ENCODE measurements at regions not wholly inside any gene's neighbourhood (a gene's known extent, or its start where the extent isn't known, plus 50 kb on each side); places are given as distances from the start of the nearest gene placed in this dataset.

GRCh38 chr4:28883211-28883610, 1837.0 kb upstream of the PCDH7 start:
- Histone ChIP-seq H3K9ac (ENCODE audit: low read length) (no peak overlapping the region), H3K4me3 (ENCODE audit: low read depth in 1 of 2, low read length in 2 of 2) (no peak overlapping the region), H3K27me3 (ENCODE audit: control insufficient read depth in 1 of 2, insufficient read depth in 2 of 2, low read length in 2 of 2) (no peaks in the 10 kb centered on the region), H3K4me1 (ENCODE audit: insufficient read depth, low read length) (no peaks in the 10 kb centered on the region), H3K27ac (ENCODE audit: low read depth, low read length) (no peak overlapping the region), H3K36me3 (ENCODE audit: insufficient read depth, low read length) (no peaks in the 10 kb centered on the region), H3K9me3 (ENCODE audit: low read length) (no peaks in the 10 kb centered on the region)

DNA sequence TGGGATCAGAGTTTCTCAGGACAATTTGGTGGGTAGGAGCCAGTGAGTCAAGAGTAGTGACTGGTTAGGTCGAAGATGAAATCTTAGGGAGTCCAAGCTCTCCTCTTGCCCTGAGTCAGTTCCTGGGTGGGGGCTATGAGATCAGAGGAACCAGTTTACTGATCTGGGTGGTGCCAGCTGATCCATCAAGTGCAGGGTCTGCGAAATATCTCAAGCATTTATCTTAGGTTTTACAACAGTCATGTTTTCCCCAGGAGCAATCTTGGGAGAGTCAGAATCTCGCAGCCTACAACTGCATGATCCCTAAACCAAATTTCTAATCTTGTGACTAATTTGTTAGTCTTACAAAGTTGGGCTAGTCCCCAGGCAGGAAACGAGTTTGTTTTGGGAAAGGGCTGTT, 1833.2 kb upstream of the PCDH7 start:
- Histone ChIP-seq H3K4me1 (ENCODE audit: insufficient read depth, low read length) (no peaks in the 10 kb centered on the region), H3K27me3 (ENCODE audit: control insufficient read depth in 1 of 2, insufficient read depth in 2 of 2, low read length in 2 of 2) (no peaks in the 10 kb centered on the region), H3K9ac (ENCODE audit: low read length) (no peak overlapping the region), H3K27ac (ENCODE audit: low read depth, low read length) (no peak overlapping the region), H3K9me3 (ENCODE audit: low read length) (no peaks in the 10 kb centered on the region), H3K36me3 (ENCODE audit: insufficient read depth, low read length) (no peaks in the 10 kb centered on the region), H3K4me3 (ENCODE audit: low read depth in 1 of 2, low read length in 2 of 2) (no peak overlapping the region)

DNA sequence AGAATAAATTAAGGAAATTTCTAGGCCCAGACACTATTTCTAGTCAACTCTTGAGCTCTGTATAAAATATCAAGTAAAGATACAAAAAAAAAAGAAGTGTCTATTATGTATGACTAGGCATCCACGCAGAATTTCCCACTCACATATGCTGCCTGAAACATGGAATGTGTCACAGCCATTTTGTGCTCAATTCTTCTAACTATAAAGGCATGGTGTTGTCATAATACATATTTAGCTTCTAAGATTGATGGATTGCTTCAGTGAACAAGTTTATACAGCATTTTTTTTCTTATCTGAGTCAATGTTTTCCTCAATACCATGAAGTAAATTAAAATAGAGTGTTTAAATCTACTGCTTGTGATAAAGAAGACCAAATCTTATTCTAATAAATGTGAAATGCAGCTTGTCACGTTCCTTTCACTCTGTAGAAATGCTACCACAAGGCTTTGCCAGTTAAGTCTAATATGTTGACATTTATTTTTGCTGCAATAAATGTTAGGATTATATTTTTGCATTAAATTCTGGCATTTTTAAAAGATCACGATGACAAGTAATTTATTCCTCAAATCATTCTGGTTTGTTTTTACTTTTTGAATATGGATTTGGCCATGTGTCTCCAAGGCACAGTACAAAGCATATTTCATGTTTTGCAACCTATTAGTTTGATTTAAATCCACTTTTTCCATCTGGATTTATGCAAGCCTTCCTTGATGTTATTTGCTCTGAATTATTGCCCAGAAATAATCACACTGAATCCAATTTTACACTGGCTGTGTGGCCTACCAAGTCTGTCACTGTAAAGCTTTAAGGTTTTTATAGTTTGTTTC, 1829.0 kb upstream of the PCDH7 start:
- no peaks in the 10 kb centered on the region for H3K4me1 ChIP-seq (ENCODE audit: insufficient read depth, low read length)
- H3K36me3 ChIP-seq (ENCODE audit: insufficient read depth, low read length) = no peaks in the 10 kb centered on the region
- H3K4me3 ChIP-seq (ENCODE audit: low read depth in 1 of 2, low read length in 2 of 2) = no peak overlapping the region
- H3K27ac ChIP-seq (ENCODE audit: low read depth, low read length) = no peak overlapping the region
- no peaks in the 10 kb centered on the region for H3K9me3 ChIP-seq (ENCODE audit: low read length)
- no peak overlapping the region for H3K9ac ChIP-seq (ENCODE audit: low read length)
- H3K27me3 ChIP-seq (ENCODE audit: control insufficient read depth in 1 of 2, insufficient read depth in 2 of 2, low read length in 2 of 2) = no peaks in the 10 kb centered on the region

DNA sequence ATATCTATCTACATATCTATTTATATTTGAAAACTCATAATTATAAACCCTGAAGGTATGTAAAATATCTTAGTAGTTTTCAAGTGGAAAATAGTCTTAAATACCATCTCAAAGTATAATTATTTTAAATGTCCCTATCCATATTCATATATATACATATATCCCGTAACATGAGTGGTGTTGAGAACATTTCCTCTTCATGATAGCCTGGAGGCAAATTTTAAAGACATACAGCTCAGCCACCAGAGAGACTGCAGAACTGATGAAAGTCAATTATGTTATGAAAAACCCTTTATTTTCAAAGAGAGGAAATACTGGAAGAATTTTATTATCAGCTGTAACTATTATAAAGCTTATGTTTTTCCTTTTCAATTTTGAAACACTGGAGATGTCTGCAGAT, 1806.7 kb upstream of the PCDH7 start:
- Histone ChIP-seq H3K4me1 (ENCODE audit: insufficient read depth, low read length) (no peaks in the 10 kb centered on the region), H3K4me3 (ENCODE audit: low read depth in 1 of 2, low read length in 2 of 2) (no peak overlapping the region), H3K27me3 (ENCODE audit: control insufficient read depth in 1 of 2, insufficient read depth in 2 of 2, low read length in 2 of 2) (no peaks in the 10 kb centered on the region), H3K9ac (ENCODE audit: low read length) (no peak overlapping the region), H3K27ac (ENCODE audit: low read depth, low read length) (no peak overlapping the region), H3K36me3 (ENCODE audit: insufficient read depth, low read length) (no peaks in the 10 kb centered on the region), H3K9me3 (ENCODE audit: low read length) (no peaks in the 10 kb centered on the region)

DNA sequence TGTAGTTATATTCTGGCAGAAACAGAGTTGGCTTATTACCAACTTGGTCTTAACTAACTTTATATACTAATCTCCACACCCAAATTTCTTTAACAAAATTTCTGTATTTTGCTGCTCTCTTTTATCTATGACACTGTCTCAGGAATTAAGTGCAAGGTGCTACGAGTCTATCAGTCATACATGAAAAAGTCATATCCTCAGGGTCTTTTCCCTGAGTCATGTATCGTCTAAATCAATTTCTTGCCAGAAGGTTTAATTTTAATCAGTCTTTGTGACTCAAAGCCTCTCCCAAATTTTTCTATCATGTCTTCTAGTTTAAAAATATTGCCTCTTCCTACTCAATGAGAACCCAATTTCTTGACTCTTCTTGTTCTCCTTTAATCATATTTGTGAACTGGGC, 1803.6 kb upstream of the PCDH7 start:
- Histone ChIP-seq H3K27ac (ENCODE audit: low read depth, low read length) (no peak overlapping the region), H3K27me3 (ENCODE audit: control insufficient read depth in 1 of 2, insufficient read depth in 2 of 2, low read length in 2 of 2) (no peaks in the 10 kb centered on the region), H3K4me1 (ENCODE audit: insufficient read depth, low read length) (no peaks in the 10 kb centered on the region), H3K36me3 (ENCODE audit: insufficient read depth, low read length) (no peaks in the 10 kb centered on the region), H3K4me3 (ENCODE audit: low read depth in 1 of 2, low read length in 2 of 2) (no peak overlapping the region), H3K9me3 (ENCODE audit: low read length) (no peaks in the 10 kb centered on the region), H3K9ac (ENCODE audit: low read length) (no peak overlapping the region)

DNA sequence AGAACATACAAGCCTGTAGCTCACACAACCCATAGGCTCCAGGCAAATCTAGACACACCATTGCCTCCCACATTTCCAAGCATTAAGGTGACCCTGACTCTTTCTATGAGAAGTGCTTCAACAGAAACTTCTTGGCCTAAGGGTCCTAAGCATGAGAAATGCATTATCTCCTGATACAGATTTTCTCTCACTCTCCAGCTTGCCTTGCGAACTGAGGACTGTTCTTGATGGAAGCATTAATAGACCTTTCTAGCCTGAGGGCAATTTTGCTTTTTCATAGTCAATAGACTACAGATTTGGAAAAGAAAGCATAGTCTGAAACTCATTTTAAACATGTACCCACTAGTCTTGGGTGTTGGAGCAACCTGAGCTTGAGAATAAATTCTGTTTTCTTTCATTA, 1801.3 kb upstream of the PCDH7 start:
- Histone ChIP-seq H3K9ac (ENCODE audit: low read length) (no peak overlapping the region), H3K4me1 (ENCODE audit: insufficient read depth, low read length) (no peaks in the 10 kb centered on the region), H3K36me3 (ENCODE audit: insufficient read depth, low read length) (no peaks in the 10 kb centered on the region), H3K27ac (ENCODE audit: low read depth, low read length) (no peak overlapping the region), H3K4me3 (ENCODE audit: low read depth in 1 of 2, low read length in 2 of 2) (no peak overlapping the region), H3K9me3 (ENCODE audit: low read length) (no peaks in the 10 kb centered on the region), H3K27me3 (ENCODE audit: control insufficient read depth in 1 of 2, insufficient read depth in 2 of 2, low read length in 2 of 2) (no peaks in the 10 kb centered on the region)

DNA sequence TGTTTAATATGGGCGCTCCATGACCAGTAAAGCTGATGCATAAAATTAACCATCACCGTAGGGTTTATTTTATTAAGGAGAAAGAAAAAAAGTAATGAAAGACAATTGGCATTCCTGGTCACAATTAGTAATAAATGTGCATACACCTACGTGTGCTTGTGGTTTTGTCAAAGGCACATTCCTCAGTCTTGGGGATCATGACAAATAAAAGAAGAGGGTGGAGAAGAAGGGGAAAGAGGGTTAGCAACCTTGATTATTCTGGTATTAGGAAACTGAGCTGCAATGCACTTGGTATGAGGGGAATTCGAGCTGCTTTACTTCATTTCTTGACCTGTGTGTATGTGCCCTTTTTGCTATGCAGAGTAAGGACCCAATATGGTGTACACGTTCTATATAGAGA, 1798.3 kb upstream of the PCDH7 start:
- no peaks in the 10 kb centered on the region for H3K27me3 ChIP-seq (ENCODE audit: control insufficient read depth in 1 of 2, insufficient read depth in 2 of 2, low read length in 2 of 2)

GRCh38 chr4:28926156-28926555, 1794.0 kb upstream of the PCDH7 start:
- no peaks in the 10 kb centered on the region for H3K4me1 ChIP-seq (ENCODE audit: insufficient read depth, low read length)
- no peak overlapping the region for H3K4me3 ChIP-seq (ENCODE audit: low read depth in 1 of 2, low read length in 2 of 2)
- no peaks in the 10 kb centered on the region for H3K27me3 ChIP-seq (ENCODE audit: control insufficient read depth in 1 of 2, insufficient read depth in 2 of 2, low read length in 2 of 2)
- H3K9ac ChIP-seq (ENCODE audit: low read length) = no peak overlapping the region
- H3K9me3 ChIP-seq (ENCODE audit: low read length) = no peaks in the 10 kb centered on the region
- H3K36me3 ChIP-seq (ENCODE audit: insufficient read depth, low read length) = no peaks in the 10 kb centered on the region
- H3K27ac ChIP-seq (ENCODE audit: low read depth, low read length) = no peak overlapping the region

More for the DNA sequence above, 1798.3 kb upstream of the PCDH7 start:
- no peaks in the 10 kb centered on the region for H3K36me3 ChIP-seq (ENCODE audit: insufficient read depth, low read length)
- H3K27ac ChIP-seq (ENCODE audit: low read depth, low read length) = no peak overlapping the region
- H3K9me3 ChIP-seq (ENCODE audit: low read length) = no peaks in the 10 kb centered on the region
- H3K4me3 ChIP-seq (ENCODE audit: low read depth in 1 of 2, low read length in 2 of 2) = no peak overlapping the region
- no peak overlapping the region for H3K9ac ChIP-seq (ENCODE audit: low read length)
- H3K4me1 ChIP-seq (ENCODE audit: insufficient read depth, low read length) = no peaks in the 10 kb centered on the region

GRCh38 chr4:28942631-28943030, 1777.5 kb upstream of the PCDH7 start:
- Histone ChIP-seq H3K9me3 (ENCODE audit: low read length) (no peaks in the 10 kb centered on the region), H3K4me3 (ENCODE audit: low read depth in 1 of 2, low read length in 2 of 2) (no peak overlapping the region), H3K27ac (ENCODE audit: low read depth, low read length) (no peak overlapping the region), H3K36me3 (ENCODE audit: insufficient read depth, low read length) (no peaks in the 10 kb centered on the region), H3K9ac (ENCODE audit: low read length) (no peak overlapping the region), H3K27me3 (ENCODE audit: control insufficient read depth in 1 of 2, insufficient read depth in 2 of 2, low read length in 2 of 2) (no peaks in the 10 kb centered on the region), H3K4me1 (ENCODE audit: insufficient read depth, low read length) (no peaks in the 10 kb centered on the region)

GRCh38 chr4:28947374-28947773, 1772.8 kb upstream of the PCDH7 start:
- Histone ChIP-seq H3K27ac (ENCODE audit: low read depth, low read length) (no peak overlapping the region), H3K9me3 (ENCODE audit: low read length) (no peaks in the 10 kb centered on the region), H3K4me1 (ENCODE audit: insufficient read depth, low read length) (no peaks in the 10 kb centered on the region), H3K36me3 (ENCODE audit: insufficient read depth, low read length) (no peaks in the 10 kb centered on the region), H3K9ac (ENCODE audit: low read length) (no peak overlapping the region), H3K27me3 (ENCODE audit: control insufficient read depth in 1 of 2, insufficient read depth in 2 of 2, low read length in 2 of 2) (no peaks in the 10 kb centered on the region), H3K4me3 (ENCODE audit: low read depth in 1 of 2, low read length in 2 of 2) (no peak overlapping the region)

GRCh38 chr4:28948501-28948900, 1771.7 kb upstream of the PCDH7 start:
- Histone ChIP-seq H3K4me3 (ENCODE audit: low read depth in 1 of 2, low read length in 2 of 2) (no peak overlapping the region), H3K4me1 (ENCODE audit: insufficient read depth, low read length) (no peaks in the 10 kb centered on the region), H3K9ac (ENCODE audit: low read length) (no peak overlapping the region), H3K9me3 (ENCODE audit: low read length) (no peaks in the 10 kb centered on the region), H3K27ac (ENCODE audit: low read depth, low read length) (no peak overlapping the region), H3K36me3 (ENCODE audit: insufficient read depth, low read length) (no peaks in the 10 kb centered on the region), H3K27me3 (ENCODE audit: control insufficient read depth in 1 of 2, insufficient read depth in 2 of 2, low read length in 2 of 2) (no peaks in the 10 kb centered on the region)

DNA sequence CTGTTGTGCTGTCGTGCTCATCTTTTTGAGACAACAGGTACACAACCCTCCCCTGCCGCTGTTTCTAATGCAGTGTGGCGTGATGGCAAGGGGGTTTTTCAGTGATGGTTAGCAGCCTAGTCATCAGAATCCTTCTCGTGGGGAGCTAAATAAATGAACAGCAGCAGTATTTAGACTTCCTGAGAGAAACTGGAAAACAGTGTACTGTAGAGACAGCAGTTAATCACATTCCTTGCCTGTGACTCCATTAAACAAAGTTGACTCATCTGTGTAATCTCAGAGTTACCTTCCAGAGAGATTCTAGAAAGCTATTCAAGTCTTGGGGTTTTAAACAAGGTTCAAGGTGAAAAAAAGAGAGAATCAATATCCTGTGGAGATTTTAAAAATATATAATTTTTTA, 1753.2 kb upstream of the PCDH7 start:
- no peak overlapping the region for H3K4me3 ChIP-seq (ENCODE audit: low read depth in 1 of 2, low read length in 2 of 2)
- no peaks in the 10 kb centered on the region for H3K27me3 ChIP-seq (ENCODE audit: control insufficient read depth in 1 of 2, insufficient read depth in 2 of 2, low read length in 2 of 2)
- no peak overlapping the region for H3K27ac ChIP-seq (ENCODE audit: low read depth, low read length)
- H3K9ac ChIP-seq (ENCODE audit: low read length) = no peak overlapping the region
- H3K9me3 ChIP-seq (ENCODE audit: low read length) = no peaks in the 10 kb centered on the region
- H3K4me1 ChIP-seq (ENCODE audit: insufficient read depth, low read length) = peaks cover 4% of the 10 kb centered on the region
- no peaks in the 10 kb centered on the region for H3K36me3 ChIP-seq (ENCODE audit: insufficient read depth, low read length)

All from muscle layer of colon (tissue), 2 donors.